ENCODE measurements at regions not wholly inside any gene's neighbourhood (a gene's known extent, or its start where the extent isn't known, plus 50 kb on each side); places are given as distances from the start of the nearest gene placed in this dataset.
A peak's percentile ranks its signal among the peaks of the same experiment; 100 is the strongest.

- no peak for DNase-seq
These were observed 175.9 kb downstream of the ZDHHC21 start for GRCh38 chr9:14517154-14517906.

GRCh38 chr9:14516656-14517055, 176.6 kb downstream of the ZDHHC21 start:
- DNase-seq, result no peak

GRCh38 chr9:14515571-14516198, 177.5 kb downstream of the ZDHHC21 start:
- peak; percentile 63 for DNase-seq

- no peak for DNase-seq
These were observed 178.2 kb downstream of the ZDHHC21 start for GRCh38 chr9:14515049-14515448.

- DNase-seq, result no peak
These were observed 180.3 kb downstream of the ZDHHC21 start for GRCh38 chr9:14512942-14513341.

- DNase-seq, result no peak
These were observed 181.8 kb downstream of the ZDHHC21 start for GRCh38 chr9:14511452-14511851.

GRCh38 chr9:14508884-14509283, 184.3 kb downstream of the ZDHHC21 start:
- no peak for DNase-seq

- no peak for DNase-seq
These were observed 187.4 kb upstream of the NFIB start for GRCh38 chr9:14501366-14501765.

- no peak for DNase-seq
These were observed 186.8 kb upstream of the NFIB start for GRCh38 chr9:14500705-14501104.

- DNase-seq, result no peak
These were observed 186.0 kb upstream of the NFIB start for GRCh38 chr9:14499976-14500375.

- no peak for DNase-seq
These were observed 184.9 kb upstream of the NFIB start for GRCh38 chr9:14498824-14499223.

- no peak for DNase-seq
These were observed 183.5 kb upstream of the NFIB start for GRCh38 chr9:14497476-14497875.

- no peak for DNase-seq
These were observed 174.7 kb upstream of the NFIB start for GRCh38 chr9:14488421-14489190.

GRCh38 chr9:14487547-14488185, 173.7 kb upstream of the NFIB start:
- no peak for DNase-seq

- DNase-seq, result no peak
These were observed 171.4 kb upstream of the NFIB start for GRCh38 chr9:14485366-14485765.

- DNase-seq, result no peak
These were observed 168.9 kb upstream of the NFIB start for GRCh38 chr9:14482856-14483255.

GRCh38 chr9:14480526-14480925, 166.6 kb upstream of the NFIB start:
- DNase-seq, result no peak

- DNase-seq, result no peak
These were observed 165.2 kb upstream of the NFIB start for GRCh38 chr9:14479163-14479560.

GRCh38 chr9:14478175-14479162, 164.5 kb upstream of the NFIB start:
- DNase-seq, result no peak

- no peak for DNase-seq
These were observed 157.1 kb upstream of the NFIB start for GRCh38 chr9:14471041-14471440.

- no peak for DNase-seq
These were observed 153.9 kb upstream of the NFIB start for GRCh38 chr9:14467675-14468374.

- no peak for DNase-seq
These were observed 152.9 kb upstream of the NFIB start for GRCh38 chr9:14466828-14467227.

All from NCI-H2029 (cell line).